HUDEP-2 (cell line): ENCODE measurements at regions not wholly inside any gene's neighbourhood (a gene's known extent, or its start where the extent isn't known, plus 50 kb on each side); places are given as distances from the start of the nearest gene placed in this dataset.

ENCODE experiments used
- DNase-seq, 76 experiments: peaks; one replicate each; lab custom pipeline; 2025; ENCODE audit not compliant: unreplicated experiment in 76 of 76; lab: John Stamatoyannopoulos, UW

DNA sequence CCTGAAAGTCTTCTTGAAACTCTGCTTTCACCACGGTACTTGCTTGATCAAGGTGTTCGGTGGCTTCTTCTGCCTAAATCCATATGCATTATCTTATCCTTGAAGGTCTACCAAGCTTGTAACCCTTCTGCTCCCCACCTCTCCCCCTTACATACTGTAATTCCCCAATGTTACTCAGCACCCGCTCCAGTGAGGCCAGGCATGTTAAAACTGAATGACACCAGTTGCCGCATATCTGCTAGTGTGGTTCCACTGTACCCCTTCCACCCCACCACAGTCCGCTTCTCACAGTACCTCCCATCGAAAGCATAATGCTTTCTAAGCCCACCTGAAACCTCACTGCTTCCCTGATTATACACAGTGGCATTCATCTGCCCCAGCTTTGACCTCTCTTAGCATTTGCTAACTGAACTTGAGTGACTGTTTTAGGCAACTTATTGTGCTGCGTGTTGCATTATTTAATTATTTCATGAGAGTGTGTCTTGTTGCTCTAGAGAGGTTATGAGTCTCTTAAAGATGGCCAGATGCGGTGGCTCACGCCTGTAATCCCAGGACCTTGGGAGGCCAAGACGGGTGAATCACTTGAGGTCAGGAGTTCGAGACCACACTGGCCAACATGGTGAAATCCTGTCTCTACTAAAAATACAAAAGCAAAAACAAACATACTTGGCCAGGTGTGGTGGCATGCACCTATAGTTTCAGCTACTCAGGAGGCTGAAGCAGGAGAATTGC, 87.6 kb upstream of the MBNL2 start:
- no peak for DNase-seq

DNA sequence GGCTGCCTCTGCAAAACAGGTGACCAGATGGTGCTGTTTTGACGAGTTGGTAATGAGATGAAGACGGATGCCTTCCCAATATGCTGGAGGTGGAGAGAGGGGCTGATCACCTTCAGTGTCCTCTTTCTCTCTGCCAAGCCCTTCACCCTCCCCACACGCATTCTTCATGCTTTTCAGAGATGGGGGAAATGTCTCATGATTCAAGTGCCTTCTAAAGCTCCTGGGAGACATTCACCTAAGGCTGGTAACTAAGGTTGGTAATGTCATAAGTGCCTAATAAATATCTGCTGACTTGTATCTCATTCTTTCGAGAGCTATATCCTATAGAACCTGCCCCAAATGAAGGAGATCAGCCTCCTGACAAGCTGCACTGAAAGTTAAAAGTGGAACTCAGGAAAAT, 86.2 kb upstream of the MBNL2 start:
- DNase-seq: no peak

DNA sequence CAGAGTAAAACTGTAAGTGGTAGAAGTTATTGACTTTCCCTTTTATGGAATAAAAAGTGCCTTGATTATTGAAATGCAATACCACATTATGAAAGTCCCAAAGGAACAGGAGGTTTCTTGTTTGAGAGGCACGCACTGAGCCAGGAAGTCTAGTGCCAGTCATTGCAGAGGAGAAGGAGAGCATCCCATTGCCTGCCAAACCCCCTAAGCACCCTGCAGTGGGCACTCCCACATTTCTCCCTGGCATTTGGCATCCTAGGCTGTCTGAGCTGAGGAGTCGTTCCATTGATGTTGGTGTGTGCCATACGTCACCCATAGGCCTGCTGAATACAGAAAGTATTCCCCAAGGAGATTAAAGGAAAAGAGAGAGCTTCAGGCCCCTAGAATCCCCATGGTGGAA, 85.7 kb upstream of the MBNL2 start:
- no peak for DNase-seq

DNA sequence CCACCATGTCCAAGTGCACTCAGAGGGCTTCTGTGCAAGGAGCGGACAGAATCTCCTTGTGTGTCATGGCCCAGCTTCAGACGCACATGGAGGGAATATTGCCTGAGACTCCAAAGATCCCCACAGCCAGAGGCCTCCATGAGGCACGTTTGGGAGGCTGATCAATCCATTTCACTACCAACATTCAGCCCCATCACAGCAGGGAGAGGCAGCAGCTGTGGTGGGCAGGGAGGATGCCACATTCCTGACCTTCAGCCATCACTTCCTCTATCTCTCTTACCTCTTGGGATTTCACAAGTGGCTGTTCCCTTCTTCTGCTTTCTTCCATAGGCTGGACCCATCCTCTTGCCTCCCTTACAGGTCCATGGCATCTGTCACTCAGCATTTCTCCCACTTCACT, 82.4 kb upstream of the MBNL2 start:
- DNase-seq: no peak

DNA sequence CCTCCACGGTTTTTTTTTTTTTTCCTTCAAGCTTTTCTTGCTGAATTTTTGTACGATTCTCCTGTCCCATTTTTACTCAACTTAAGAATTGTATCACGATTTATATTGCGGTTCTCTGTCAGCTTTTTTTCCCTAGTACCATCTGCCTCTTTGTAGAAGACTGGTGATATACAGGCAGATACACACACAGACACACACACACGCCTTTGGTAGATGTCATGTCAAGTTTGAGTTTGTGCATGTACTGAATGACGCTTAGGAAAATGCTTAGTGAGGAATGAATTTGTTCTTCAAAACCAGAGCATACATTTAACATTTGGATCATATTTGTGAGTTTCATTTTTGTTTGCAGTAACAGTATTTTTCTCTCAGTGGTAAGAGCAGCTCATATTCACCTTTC, 82.0 kb upstream of the MBNL2 start:
- no peak for DNase-seq

DNA sequence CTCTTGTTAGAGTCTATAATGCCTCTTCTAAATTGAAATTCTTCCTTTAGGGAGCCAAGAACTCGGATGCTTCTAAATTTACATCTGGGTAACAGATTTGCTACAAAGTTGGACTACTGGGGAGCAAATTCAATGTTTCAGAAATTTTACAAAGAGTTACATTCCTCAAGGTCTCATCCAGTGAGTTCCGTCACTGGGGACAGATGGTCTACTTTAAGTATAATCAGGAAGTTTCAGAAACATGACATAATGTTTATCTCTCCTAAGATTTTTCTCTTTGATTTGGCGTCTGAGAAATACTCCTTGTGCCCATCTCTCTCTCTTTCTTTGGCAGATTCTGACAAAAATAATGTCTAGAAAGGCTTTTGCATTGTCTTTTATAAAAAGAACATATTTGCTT, 81.5 kb upstream of the MBNL2 start:
- DNase-seq: no peak

DNA sequence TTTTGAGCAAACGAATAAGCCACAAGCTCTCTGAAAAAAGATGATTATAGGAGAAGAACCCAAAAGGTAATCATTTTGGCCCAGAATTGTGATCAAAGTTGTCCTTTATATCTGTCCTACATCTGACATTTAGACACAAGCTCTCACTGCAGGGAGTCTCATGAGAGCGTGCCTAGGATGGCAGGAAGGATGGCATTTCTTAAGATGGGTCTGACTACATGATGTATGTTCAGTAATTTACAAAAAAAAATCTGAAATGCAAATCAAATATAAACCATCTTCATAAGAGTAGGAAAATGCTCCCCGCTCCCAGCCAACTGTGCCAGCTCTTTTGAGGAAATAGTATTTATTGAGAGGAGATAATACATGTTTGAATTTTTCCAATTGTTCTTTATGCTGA, 81.0 kb upstream of the MBNL2 start:
- no peak for DNase-seq

DNA sequence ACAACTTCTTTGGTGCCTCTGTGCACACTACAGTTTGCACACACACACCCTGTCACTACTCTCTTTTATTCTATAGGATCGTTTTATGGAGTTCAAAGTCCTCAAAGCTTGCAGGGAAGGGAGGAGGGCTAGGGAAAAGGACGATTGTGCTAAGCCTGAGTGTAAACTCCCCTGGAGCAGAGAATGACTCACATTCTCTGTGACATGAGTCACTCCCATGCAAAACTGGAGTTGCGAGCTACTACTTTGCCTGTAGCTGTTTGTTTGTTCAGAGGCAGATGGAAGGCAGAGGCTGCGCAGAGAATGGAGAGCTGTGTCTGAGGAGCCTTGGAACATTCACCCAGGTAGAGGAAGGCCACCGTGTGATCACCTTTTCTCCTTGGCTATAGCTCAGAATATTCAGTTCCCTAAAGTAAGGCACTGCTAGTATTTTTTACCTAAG, 80.5 kb upstream of the MBNL2 start:
- DNase-seq: peak in 16 of 76 experiments; percentile 1 to 41 (median 10)

DNA sequence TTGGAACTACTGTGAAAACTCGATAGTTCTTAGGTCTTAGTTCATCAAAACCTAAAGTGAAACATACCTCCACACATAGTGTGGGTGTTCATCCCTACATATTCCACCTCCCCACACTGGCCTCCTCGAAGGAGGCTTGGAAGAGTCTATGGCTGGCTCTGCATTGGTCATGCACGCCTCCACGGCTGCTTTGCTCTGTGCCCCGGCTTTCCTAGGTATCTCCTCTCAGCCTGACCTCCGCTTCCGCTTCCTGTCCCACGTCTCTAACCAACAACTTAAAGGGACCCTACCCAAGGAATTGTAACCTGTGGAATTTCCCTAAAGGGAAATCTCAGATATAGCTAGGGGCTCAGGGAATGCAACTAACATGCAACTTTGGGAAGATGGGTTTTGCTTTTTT, 79.7 kb upstream of the MBNL2 start:
- no peak for DNase-seq

DNA sequence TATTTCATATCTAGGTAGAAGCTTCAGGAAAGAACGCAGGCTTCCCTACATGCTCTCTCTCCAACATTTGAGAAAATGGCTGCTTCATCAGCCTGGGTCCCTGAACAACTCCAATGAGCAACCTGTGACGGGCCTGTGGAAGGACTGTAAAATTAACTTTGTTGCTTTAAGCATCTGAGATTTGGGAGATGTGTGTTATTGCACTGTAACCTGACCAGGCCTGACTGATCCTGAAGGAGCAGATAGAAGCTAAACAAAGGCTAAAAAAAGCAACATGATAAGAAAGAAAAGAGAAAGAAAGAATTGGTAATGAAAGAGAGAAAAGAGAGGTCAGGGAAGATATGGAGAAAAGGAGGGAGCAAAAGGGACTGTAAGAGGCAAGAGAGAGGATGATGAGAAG, 77.1 kb upstream of the MBNL2 start:
- DNase-seq: no peak

DNA sequence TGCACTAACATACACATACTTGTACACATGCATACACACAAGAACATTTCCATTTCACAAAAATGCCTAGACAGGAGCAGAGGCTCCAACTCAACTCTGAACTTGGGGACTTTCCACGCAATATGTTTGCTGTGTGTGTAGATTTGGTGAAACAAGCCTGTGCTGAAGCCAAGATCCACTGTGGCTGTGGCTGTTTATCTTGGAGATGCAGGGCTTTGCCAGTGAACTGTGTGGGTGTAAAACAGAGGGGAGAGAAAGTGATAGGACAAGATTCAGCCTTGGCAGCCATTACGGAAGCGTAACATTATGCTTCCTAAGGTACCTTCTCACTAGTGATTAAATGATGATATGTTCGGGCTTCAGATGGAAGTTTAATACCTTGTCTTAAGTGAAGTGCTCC, 73.2 kb upstream of the MBNL2 start:
- DNase-seq: peak in 55 of 76 experiments; percentile 1 to 72 (median 30)

DNA sequence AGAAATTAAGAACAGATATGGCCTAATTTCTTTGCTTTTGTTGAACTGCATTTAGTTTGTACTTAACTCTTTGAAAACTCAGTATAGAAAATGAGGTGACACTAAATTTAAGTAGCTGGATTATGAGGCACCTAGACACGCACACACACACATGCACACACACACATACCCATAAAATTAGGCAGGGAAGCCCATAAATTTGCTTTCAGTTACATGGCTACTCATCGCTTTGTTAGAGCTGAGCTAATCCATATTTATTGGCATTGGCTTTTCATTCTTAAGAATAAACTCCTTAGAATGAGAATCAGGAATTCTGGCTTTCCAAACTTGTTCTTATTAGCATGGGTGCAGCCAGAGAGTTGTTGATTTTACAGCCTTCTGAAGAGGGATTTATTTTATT, 61.7 kb upstream of the MBNL2 start:
- DNase-seq: no peak

DNA sequence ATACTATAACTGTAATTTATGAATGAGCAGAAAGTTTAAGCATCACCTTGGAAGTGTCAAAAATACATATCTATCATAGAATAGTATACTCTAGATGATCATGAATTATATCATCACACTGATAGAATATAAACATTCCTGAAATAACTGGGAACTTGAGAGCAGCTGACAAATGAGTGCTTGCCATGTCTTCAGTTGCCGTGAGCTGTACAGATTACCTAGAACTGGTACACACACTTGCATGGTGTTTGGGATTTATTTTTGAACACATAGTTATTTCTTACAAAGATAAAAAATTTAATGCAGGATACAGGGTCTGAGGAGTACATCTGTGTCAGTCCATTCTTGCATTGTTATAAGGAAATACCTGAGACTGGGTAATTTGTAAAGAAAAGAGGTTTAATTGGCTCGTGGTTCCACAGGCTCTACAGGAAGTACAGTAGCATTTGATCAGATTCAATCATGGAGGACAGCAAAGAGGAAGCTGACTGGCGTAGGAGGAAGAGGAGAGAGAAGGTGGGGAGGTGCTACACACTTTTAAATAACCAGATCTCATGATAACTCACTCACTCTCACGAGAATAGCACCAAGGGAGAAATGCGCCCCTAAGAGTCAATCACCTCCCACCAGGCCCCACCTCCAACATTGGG, 60.4 kb upstream of the MBNL2 start:
- no peak for DNase-seq

DNA sequence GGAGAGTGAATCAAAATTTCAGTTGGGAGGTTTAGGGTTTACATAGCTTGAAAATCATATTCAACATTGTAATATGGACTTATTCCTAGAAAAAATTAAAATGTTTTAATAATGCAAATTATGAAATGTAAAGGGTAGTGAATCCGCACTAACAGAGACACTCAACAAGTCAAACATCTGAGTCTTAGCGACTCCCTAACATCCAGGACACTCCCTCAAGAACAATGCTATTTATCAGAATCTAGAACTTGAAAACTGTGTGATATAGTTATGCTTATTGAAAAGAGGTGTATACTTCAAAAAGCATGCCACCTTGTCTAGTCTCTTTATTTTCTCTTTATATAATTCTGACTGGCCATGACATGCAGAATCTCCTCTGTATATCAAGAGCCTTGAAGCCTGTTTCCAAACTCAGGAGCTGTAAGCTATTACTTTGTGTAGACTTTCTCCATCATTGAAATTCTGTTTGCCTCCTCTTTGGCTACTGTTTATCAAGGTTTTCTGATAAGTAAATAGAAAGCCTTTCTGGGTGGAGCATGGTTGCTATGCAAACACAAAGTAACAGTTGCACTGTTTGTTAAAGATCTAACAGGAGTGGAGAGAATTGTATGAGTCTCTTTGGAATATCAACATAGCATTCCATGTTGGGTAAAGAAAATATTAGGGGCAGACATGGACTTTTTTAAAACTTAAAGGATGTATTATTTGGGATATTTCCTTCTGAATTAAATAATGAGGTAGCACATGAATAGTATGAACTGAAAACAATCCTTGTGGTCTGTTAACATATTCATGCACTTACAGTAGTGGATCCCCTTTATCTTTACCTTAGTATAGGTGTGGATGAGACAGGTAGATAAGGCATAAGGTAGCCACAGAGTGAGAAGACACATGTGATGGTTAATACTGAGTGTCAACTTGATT, 56.4 kb upstream of the MBNL2 start:
- no peak for DNase-seq

DNA sequence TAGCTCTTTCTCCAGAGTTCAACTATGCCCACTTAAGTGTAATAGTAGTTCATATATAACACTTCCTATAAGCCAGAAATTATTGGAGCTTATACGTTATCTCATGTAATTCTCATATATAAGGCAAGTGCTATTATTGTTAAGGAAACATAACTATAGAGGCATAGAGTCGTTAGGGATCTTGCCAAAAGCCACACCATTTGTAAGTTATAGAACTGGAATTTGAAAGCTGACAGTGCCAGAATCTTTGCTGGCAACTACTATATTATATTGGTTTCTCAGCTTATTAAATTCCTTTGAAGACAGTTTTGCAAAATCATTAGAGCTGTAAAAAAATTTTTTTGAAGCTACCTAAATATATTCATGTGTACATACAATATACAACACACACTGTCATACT, 51.0 kb upstream of the MBNL2 start:
- DNase-seq: no peak
